Activated naive CD4-positive, alpha-beta T cell treated with anti-CD3 and anti-CD28 coated beads, Interleukin-2, amount 10 ng/mL, durations not matched to agents 7 days and 5 days (primary cell): ENCODE measurements at regions not wholly inside any gene's neighbourhood (a gene's known extent, or its start where the extent isn't known, plus 50 kb on each side); places are given as distances from the start of the nearest gene placed in this dataset.
"Not testable (repeated sequence)": the region's sequence is repeated elsewhere in the genome, so short reads cannot be mapped to it uniquely, and the experiment has no call there.

ENCODE experiments used
- CTCF ChIA-PET: fragments of 350-600 bp; sonication (Branson Sonifier 250); formaldehyde crosslinking; loops from one replicate; lab custom pipeline; 2021; ENCODE audit warnings: antibody characterized with exemption; lab: Charles Lee
- DNase-seq: peaks from one replicate; pipeline ENCODE4 v3.0.0-alpha.2; 2020
- H3K27ac Mint-ChIP-seq: one replicate; pipeline ENCODE4 v1.8.0; 2021; ENCODE audit warnings: mild to moderate bottlenecking, moderate library complexity, mixed read lengths
- H3K27me3 Mint-ChIP-seq: one replicate; pipeline ENCODE4 v1.8.0; 2021; ENCODE audit warnings: mild to moderate bottlenecking, mixed read lengths
- H3K36me3 Mint-ChIP-seq: one replicate; pipeline ENCODE4 v1.8.0; 2021; ENCODE audit warnings: mixed read lengths
- H3K4me1 Mint-ChIP-seq: one replicate; pipeline ENCODE4 v1.8.0; 2021; ENCODE audit warnings: mixed read lengths
- H3K4me3 Mint-ChIP-seq: one replicate; pipeline ENCODE4 v1.8.0; 2021; ENCODE audit warnings: mild to moderate bottlenecking, moderate library complexity, mixed read lengths
- H3K9me3 Mint-ChIP-seq: one replicate; pipeline ENCODE4 v1.8.0; 2021; ENCODE audit warnings: mixed read lengths

DNA sequence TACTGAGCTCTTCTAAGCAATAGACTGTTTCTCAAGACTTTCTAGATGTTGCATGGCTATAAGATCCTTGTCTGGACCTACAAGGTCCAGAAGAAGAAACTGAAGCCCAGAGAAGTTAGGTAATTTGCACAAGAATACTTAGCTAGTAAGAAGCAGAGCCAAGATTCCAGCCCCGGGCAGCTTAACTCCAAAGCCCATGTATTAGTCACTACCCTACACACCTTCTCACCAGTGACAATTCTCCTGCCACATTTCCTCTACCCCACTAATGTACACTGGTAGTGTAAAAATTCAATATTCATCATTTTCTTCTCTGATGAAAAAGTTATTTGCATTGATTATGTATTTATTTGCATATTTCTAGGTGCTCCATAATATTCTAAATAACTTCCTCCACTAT is 95.5 kb upstream of the CREB1 start:
- Mint-ChIP-seq H3K9me3 (no peaks in the 10 kb centered on the region), H3K4me1 (no peaks in the 10 kb centered on the region), H3K4me3 (no peak overlapping the region), H3K27me3 (no peaks in the 10 kb centered on the region), H3K36me3 (no peaks in the 10 kb centered on the region), H3K27ac (no peak overlapping the region)
- DNase-seq, result no peak
- CTCF ChIA-PET, result interaction anchor here (0.8 to 1.0 kb wide), 3 partner anchors 10 to 377 kb away, joined by 3 read pairs; no protein-coding TSS in a partner anchor

DNA sequence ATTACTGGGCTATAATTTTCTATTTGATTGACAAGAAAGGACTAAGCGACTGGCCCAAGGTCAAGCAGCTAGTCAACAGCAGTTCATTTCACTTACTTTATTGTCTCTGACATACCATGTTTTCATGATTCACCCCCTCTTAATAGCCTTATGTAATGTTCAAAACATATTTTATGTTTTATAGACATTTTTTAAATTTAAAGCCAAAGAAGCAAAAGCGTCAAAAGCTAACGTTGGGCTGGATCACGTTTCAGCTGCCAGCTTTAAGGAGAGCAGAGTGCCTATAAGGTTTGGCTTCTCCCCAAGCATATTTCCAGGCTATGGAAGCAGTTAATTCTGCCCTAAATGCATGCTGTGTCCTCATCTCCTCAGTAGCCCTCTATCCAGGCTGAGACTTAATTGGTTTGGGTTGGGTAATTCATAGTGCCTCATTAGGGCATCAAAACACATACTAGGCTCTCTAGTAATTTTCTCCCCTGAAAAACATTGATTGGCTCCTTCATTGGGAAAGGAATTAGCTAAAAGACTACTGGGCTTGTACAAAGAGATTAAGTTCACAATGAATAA is 94.8 kb upstream of the CREB1 start:
- no peaks in the 10 kb centered on the region for H3K4me1 Mint-ChIP-seq
- H3K27ac Mint-ChIP-seq, result no peak overlapping the region
- no peak for DNase-seq
- no peaks in the 10 kb centered on the region for H3K9me3 Mint-ChIP-seq
- H3K27me3 Mint-ChIP-seq, result no peaks in the 10 kb centered on the region
- H3K36me3 Mint-ChIP-seq, result no peaks in the 10 kb centered on the region
- H3K4me3 Mint-ChIP-seq, result no peak overlapping the region
- CTCF ChIA-PET, result interaction anchor here (0.8 to 1.0 kb wide), 3 partner anchors 10 to 378 kb away, joined by 3 read pairs; no protein-coding TSS in a partner anchor

DNA sequence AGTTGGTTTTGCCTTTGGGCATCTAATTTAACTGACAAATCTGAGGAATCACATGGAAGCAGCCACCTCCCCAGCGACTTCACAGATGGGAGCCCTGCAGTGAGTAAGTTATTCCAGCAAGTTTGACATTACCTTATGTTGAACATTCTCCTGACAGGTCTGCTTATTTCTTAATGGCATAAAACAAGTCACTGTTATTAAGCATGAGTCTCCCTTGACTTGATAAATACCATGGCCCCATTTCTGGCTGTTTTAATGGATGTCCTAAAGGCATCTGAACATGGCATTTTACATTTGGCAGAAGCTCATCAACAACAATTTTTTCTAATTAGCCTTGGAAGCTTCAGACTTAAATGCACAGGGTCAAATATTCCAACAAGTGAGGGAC is 92.6 kb upstream of the CREB1 start:
- Mint-ChIP-seq H3K27ac (no peak overlapping the region), H3K4me1 (no peaks in the 10 kb centered on the region), H3K4me3 (no peak overlapping the region), H3K36me3 (no peaks in the 10 kb centered on the region), H3K27me3 (no peaks in the 10 kb centered on the region), H3K9me3 (no peaks in the 10 kb centered on the region)
- DNase-seq, result no peak
- CTCF ChIA-PET, result no interaction called here

DNA sequence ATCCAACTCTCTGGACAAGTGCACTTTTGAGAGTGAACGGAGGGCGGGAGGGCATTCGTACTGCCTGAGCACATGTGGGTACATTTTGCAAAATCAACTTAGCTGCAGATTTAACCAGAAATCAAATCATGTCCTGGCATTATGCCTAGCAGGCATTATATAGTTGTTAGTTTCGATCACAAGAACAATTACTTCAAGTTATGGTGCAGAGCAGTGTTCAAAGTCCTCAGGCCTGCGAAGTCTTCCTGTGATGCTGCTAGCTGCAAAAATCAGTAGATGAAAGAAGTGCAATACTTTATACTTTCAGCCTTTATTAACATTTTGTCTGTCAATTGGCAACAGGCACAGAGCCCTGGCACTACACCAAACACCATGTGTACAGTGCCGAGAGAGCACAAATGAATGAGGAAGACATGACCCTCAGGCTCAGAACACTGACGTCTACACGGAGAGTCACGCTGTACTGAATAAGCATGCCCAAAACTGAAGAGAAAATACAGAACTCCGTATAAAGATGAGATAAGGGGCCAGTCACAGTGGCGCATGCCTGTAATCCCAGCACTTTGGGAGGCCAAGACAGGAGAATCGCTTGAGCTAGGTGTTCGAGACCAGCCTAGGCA is 92.1 kb upstream of the CREB1 start:
- H3K27me3 Mint-ChIP-seq, result no peaks in the 10 kb centered on the region
- H3K4me3 Mint-ChIP-seq, result no peak overlapping the region
- no peaks in the 10 kb centered on the region for H3K36me3 Mint-ChIP-seq
- DNase-seq, result no peak
- no peak overlapping the region for H3K27ac Mint-ChIP-seq
- no peaks in the 10 kb centered on the region for H3K9me3 Mint-ChIP-seq
- H3K4me1 Mint-ChIP-seq, result no peaks in the 10 kb centered on the region
- CTCF ChIA-PET, result no interaction called here

DNA sequence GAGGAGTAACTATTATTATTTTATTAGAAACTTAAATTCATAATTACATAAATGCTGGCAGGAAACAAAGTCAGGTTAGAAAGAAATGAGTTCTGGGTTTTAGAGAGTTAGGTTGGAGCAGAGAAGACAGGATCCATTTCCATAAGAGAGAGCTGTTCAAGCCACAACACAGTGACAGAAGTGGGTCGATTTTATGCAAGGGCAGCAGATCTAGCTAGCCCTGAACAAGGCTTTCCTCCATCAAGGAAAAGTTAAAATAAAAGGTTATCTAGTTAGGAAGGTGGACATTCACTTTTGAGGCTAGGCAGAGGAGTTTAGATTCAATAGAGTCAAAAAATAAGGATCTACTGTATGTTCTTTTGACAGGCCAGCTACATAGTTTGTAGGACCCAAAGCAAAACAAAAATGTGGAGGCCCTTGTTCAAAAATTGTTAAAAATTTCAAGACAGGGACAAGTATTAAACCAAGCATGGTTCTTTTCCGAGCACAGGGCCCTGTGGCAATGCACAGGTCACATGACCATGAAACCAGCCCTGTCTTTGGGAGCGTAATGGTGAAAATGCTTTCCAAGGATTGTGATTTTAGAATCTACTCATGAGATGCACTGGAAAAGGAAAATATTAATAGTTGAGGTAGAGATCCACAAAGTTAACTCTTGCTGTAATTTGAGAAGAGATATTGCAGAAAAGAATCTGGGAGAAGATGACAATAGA is 91.2 kb upstream of the CREB1 start:
- no peaks in the 10 kb centered on the region for H3K9me3 Mint-ChIP-seq

DNA sequence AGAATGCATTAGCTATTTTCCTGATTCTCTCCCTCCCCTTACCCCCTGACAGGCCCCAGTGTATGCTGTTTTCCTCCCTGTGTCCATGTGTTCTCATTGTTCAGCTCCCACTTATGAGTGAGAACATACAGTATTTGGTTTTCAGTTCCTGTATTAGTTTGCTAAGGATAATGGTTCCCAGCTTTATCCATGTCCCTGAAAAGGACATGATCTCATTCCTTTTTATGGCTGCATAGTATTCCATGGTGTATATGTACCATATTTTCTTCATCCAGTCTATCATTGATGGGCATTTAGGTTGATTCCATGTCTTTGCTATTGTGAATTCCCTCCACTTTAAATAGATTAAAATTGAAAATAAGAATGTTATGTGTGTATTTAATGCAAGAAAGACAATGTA is 89.9 kb upstream of the CREB1 start:
- H3K27me3 Mint-ChIP-seq, H3K36me3 Mint-ChIP-seq, H3K4me3 Mint-ChIP-seq, H3K4me1 Mint-ChIP-seq, CTCF ChIA-PET, H3K9me3 Mint-ChIP-seq, H3K27ac Mint-ChIP-seq, DNase-seq: not testable (repeated sequence)

More for the DNA sequence above, 91.2 kb upstream of the CREB1 start:
- Mint-ChIP-seq H3K36me3 (no peaks in the 10 kb centered on the region), H3K4me1 (no peaks in the 10 kb centered on the region), H3K4me3 (no peak overlapping the region), H3K27ac (no peak overlapping the region), H3K27me3 (no peaks in the 10 kb centered on the region)
- CTCF ChIA-PET, result no interaction called here
- no peak for DNase-seq

DNA sequence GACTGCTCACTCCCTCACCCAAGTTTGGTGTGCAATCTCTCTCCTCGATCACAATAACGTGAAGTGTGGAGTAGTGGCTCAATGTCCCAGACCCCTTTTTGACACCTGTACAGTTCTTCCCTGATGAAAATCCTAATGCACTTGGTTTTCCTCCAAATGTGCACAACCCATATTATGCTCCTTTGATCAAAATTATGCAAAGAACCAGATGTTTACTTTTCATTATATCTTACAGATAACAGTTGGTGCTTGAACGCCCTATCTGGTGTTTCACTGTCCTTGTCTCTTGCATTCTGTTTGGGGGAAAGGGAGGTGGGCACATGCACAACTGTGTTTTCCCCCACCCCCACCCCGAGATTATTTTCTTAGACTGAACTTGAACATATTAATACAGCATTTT is 85.0 kb upstream of the CREB1 start:
- CTCF ChIA-PET, result no interaction called here
- H3K27ac Mint-ChIP-seq, result no peak overlapping the region
- no peaks in the 10 kb centered on the region for H3K36me3 Mint-ChIP-seq

DNA sequence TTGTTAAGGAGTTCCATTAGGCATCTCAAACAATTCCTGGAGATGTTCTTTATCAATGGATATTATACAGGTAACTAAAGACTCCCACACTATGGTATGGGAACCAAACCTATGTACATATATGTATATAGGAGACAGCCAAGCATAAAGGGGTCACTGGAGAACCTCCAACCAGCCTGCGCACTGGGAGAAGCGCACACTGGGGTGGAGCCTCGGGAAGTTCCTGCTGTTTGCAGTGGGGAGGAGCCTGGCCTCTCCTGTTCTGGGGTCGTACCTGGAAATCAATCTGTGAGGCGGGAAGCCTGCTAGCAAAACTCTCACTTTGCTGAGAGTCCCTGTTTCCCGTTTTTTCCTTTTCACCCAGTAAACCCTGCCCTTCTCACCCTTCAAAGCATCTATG is 83.1 kb upstream of the CREB1 start:
- peaks cover 4% of the 10 kb centered on the region for H3K27me3 Mint-ChIP-seq
- H3K4me1 Mint-ChIP-seq, result no peaks in the 10 kb centered on the region
- H3K36me3 Mint-ChIP-seq, result no peaks in the 10 kb centered on the region
- CTCF ChIA-PET, result no interaction called here
- H3K9me3 Mint-ChIP-seq, result no peaks in the 10 kb centered on the region
- no peak overlapping the region for H3K4me3 Mint-ChIP-seq
- no peak for DNase-seq
- H3K27ac Mint-ChIP-seq, result no peak overlapping the region

More for the DNA sequence above, 85.0 kb upstream of the CREB1 start:
- Mint-ChIP-seq H3K27me3 (peaks cover 4% of the 10 kb centered on the region), H3K9me3 (no peaks in the 10 kb centered on the region), H3K4me3 (no peak overlapping the region), H3K4me1 (no peaks in the 10 kb centered on the region)
- DNase-seq, result no peak

DNA sequence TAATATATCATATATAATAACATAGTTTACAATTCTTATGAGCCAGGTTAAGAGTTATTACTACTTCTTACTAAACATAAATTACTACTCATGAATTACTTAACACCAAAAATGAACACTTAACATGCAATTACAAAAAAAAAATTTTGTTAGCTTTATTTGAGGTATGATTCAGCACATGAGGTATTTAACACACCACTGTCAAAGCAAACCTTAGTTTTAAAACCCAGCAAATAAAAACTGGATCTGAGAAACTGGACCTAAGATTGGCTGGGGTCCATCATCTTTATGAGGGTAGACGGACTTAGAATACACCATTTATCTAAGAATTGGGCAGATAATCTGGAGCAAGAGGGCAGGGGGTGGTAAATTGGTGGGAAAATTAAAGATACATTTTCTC is 81.8 kb upstream of the CREB1 start:
- peaks cover 4% of the 10 kb centered on the region for H3K27me3 Mint-ChIP-seq

DNA sequence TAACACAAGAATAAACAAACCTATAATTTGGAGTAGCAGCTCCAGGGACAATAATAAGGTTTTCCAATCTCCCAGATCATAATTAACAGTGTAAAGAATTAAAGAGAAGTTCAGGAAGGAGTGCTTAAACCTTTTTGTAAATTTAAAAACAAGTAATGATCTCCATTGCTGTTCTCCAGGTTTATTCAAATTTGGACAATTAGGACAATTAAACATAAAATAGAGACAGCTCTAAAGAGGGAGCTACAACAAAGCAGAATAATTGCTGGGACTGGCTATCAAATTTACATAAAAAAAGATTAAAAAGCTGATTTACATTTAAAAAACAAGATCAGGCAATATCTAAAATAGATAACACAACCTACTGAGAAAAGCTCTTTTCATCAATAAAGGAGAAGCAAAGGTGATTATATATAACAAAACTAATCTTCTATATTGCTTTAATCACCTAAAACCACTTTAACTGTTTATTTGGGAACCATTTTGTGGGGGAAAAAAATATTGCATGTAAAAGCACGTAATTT is 80.1 kb upstream of the CREB1 start:
- Mint-ChIP-seq H3K36me3 (no peaks in the 10 kb centered on the region), H3K27ac (no peak overlapping the region), H3K27me3 (peaks cover 4% of the 10 kb centered on the region), H3K4me1 (no peaks in the 10 kb centered on the region), H3K9me3 (peaks cover 2% of the 10 kb centered on the region), H3K4me3 (no peak overlapping the region)
- no peak for DNase-seq
- CTCF ChIA-PET, result interaction anchor here (1.1 kb wide), 1 partner anchor 97 kb away, joined by 4 read pairs; no protein-coding TSS in a partner anchor

More for the DNA sequence above, 81.8 kb upstream of the CREB1 start:
- Mint-ChIP-seq H3K36me3 (no peaks in the 10 kb centered on the region), H3K27ac (no peak overlapping the region), H3K4me1 (no peaks in the 10 kb centered on the region), H3K4me3 (no peak overlapping the region), H3K9me3 (no peaks in the 10 kb centered on the region)
- CTCF ChIA-PET, result no interaction called here
- DNase-seq, result no peak

DNA sequence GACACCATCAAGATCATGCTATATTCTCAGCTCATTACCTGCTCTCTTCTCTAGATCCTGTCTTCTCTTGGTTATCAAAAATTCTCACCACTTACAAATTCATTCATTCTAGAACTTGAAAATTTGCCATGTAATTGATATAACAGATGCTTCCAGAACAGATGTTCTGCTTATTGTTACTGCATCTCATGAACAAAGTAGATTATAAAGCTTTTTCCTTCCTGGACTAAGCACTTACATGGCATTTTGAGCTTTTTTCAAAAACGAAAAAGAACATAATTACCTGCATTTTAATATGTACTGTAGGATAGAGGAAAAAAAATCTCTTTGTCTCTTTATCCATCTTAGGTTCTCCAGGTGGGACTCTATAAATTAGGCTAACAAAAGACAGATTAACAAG is 79.6 kb upstream of the CREB1 start:
- DNase-seq, result no peak
- Mint-ChIP-seq H3K4me3 (no peak overlapping the region), H3K27me3 (peaks cover 2% of the 10 kb centered on the region), H3K27ac (no peak overlapping the region), H3K36me3 (no peaks in the 10 kb centered on the region), H3K4me1 (no peaks in the 10 kb centered on the region), H3K9me3 (peaks cover 2% of the 10 kb centered on the region)
- CTCF ChIA-PET, result interaction anchor here (1.1 kb wide), 1 partner anchor 97 kb away, joined by 4 read pairs; no protein-coding TSS in a partner anchor

DNA sequence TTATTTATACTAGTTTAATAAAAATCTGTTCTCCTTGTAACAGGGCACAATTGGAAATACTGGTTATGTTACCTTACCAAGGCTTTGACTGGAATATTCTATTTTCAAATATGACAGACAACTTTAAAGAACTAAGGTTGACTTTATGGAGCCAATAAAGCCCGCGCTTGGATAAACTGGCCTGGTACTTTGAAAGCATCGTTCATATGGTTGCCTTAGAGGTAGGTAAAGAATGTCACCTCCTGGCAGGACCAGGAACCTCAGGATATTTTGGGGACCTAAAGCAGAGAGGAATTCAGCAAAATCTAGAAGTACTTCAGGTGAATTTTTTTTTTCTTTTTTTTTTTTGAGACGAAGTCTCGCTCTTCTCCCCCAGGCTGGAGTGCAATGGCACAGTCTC is 71.2 kb upstream of the CREB1 start:
- DNase-seq, result no peak
- H3K27me3 Mint-ChIP-seq, result no peaks in the 10 kb centered on the region
- no peaks in the 10 kb centered on the region for H3K36me3 Mint-ChIP-seq
- no peaks in the 10 kb centered on the region for H3K9me3 Mint-ChIP-seq
- H3K4me1 Mint-ChIP-seq, result peaks cover 16% of the 10 kb centered on the region
- no peak overlapping the region for H3K27ac Mint-ChIP-seq
- no peak overlapping the region for H3K4me3 Mint-ChIP-seq
- CTCF ChIA-PET, result no interaction called here

DNA sequence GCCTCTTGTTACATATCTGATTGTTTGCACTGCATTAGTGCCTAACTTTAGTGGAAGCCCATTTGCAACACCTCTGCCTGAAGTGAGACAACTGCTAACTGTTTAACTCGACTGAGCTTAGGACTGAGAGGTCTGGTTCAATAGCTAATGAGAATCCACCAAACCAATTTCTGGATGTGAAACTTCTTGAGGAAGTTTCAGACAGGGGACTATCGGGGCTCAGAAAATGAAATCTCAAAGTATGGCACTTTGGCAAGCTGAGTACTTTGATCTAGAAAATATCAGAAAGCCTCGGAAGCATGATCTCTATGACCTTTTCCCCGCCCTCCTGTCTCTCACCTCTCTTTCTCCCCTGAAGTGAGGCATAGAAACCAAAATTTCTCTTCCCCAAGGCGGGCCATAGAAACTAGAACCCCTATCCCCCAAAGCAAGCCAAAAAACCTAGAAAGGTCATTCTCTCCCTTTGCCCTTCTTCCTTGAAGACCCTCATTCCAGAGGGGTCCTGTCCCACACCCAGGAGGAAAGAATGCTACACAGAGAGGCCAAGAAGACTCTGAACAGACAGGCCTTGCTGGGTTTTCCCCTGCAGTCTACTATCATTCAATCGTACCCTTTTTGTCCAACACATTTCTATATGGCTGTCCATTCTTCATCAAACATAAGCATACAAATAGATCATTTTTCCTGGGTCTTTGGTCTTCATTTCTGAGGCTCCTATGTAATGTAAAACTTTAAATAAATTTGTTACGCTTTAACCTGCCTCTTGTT is 69.6 kb upstream of the CREB1 start:
- Mint-ChIP-seq H3K27ac (no peak overlapping the region), H3K9me3 (peaks cover 1% of the 10 kb centered on the region), H3K4me3 (no peak overlapping the region), H3K36me3 (no peaks in the 10 kb centered on the region), H3K4me1 (peaks cover 19% of the 10 kb centered on the region), H3K27me3 (no peaks in the 10 kb centered on the region)
- CTCF ChIA-PET, result no interaction called here
- no peak for DNase-seq

DNA sequence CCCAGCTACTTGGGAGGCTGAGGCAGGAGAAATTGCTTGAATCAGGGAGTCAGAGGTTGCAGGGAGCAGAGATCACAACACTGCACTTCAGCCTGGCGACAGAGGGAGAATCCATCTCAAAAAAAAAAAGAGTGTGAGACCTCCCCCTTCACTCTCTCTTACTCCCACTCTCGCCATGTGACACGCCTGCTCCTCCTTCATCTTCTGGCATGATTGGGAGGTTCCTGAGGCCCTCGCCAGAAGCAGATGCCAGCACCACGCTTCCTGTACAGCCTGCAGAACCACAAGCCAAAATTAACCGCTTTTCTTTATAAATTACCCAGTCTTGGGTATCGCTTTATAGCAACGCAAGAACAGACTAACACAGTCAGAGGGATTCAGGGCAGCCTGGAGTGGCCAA is 66.3 kb upstream of the CREB1 start:
- no peak for DNase-seq
- no peak overlapping the region for H3K27ac Mint-ChIP-seq
- no peaks in the 10 kb centered on the region for H3K36me3 Mint-ChIP-seq
- H3K9me3 Mint-ChIP-seq, result peaks cover 1% of the 10 kb centered on the region
- no peaks in the 10 kb centered on the region for H3K27me3 Mint-ChIP-seq
- no peak overlapping the region for H3K4me3 Mint-ChIP-seq
- peaks cover 23% of the 10 kb centered on the region for H3K4me1 Mint-ChIP-seq
- CTCF ChIA-PET, result no interaction called here
